ENCODE measurements at regions not wholly inside any gene's neighbourhood (a gene's known extent, or its start where the extent isn't known, plus 50 kb on each side); places are given as distances from the start of the nearest gene placed in this dataset.
A peak's percentile ranks its signal among the peaks of the same experiment; 100 is the strongest.
"Not testable (repeated sequence)": the region's sequence is repeated elsewhere in the genome, so short reads cannot be mapped to it uniquely, and the experiment has no call there.

GRCh38 chr1:117314951-117315350, 52.3 kb upstream of the MAN1A2 start:
- not testable (repeated sequence) for DNase-seq

DNA sequence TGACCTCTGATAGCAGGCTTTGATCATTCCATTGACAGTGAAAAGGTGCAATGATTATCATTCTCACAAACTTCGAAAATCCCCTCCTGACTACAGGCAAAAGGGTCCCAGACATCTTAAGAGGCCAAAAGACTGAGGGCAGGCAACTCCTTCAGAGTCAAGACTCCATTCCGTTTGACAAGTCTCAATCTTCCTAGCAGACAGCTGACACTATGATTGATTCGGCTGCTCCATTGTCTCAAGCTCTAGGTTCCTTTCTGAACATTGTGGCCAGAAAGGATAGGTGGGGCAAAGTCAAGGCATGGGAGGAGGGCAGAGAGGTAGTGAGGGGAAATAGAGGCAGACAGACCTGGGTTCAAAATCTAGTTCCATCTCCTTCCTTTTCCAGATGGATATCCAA, 53.7 kb upstream of the MAN1A2 start:
- no peak for DNase-seq

DNA sequence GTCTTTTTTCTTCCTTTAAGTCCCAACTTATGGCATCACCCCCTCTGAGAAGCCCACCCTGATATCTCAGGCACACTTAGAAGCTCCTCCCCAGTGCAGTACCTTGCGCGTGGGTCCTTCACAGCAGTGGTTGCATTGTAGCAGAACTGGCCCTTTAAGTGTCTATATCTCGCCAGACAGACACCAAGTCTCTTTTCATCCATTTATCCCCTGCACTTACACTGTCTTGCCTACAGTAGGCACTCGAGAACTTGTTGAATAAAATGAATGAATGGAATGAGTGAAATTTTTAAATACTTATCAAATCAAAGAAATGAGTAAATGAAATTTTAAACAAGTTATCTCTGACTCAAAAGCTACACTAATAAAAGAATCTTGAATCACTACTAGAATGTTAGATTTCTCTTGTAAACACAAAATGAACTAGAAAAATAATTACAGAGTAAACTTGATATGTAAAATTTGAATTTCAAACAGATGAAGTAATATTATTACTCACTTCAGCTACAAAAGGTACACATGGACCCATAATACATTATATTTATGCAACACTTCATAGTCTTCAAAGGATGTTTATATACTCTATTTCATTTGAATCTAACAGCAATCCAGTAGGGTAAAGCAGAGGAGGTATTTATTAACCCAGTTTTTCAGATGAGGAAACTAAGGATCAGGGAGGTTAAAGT, 54.7 kb upstream of the MAN1A2 start:
- DNase-seq, result no peak

GRCh38 chr1:117308311-117308916, 58.8 kb upstream of the MAN1A2 start:
- DNase-seq, result peak; percentile 22

DNA sequence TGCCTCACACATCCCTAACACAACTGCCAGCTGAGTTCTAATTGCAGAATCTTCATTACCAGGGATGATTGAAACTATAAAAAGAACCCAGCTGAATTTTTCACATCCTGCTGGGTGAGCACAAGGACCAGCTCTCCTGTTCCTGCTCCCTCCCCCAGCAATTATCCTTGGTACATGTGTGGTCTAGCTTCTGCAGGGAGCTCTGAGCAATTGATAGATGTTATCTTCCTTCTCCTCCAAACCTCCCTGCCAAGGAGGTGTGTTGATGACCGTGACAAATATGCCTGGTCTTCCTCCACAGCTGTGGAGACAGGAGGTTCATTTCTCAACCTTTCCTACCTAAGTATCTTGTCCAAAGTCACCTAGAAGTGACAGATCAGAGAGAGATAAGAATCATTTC, 65.3 kb upstream of the MAN1A2 start:
- DNase-seq, result no peak

GRCh38 chr1:117300183-117300582, 67.1 kb upstream of the MAN1A2 start:
- not testable (repeated sequence) for DNase-seq

DNA sequence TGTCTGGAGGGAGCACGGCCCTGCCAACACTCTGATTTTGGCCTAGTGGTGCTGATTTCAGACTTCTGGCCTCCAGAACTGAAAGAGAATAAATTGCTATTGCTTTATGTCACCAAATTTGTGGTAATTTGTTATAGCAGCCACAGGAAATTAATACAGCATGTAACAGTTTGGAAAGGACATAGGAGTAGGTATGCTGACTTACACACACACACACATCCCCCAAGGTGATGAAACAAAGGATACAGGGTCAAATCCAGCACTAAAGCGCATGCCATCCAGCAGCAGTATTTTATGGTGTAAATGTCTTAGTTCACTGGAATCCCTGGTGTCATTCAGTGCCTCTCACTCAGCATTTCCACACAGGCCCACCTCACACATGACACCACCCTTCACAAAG, 72.2 kb upstream of the MAN1A2 start:
- no peak for DNase-seq

DNA sequence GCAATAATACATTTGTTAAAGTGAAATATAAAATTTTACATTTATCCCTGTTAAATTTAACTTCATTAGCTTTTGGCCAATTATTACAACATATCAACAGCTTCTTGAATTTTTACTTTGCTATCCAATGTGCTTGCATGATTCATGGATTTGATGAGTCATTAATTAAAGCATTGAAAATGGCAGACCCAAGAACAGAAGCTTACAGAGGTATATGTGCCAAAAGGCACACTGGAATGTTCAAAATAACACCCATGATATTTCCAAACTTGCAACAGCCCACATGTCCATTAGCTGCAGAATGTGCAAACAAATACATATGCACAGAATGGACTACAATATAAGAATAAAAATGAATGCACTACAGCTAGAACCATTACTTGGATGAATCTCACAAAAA, 76.4 kb upstream of the MAN1A2 start:
- DNase-seq, result no peak

DNA sequence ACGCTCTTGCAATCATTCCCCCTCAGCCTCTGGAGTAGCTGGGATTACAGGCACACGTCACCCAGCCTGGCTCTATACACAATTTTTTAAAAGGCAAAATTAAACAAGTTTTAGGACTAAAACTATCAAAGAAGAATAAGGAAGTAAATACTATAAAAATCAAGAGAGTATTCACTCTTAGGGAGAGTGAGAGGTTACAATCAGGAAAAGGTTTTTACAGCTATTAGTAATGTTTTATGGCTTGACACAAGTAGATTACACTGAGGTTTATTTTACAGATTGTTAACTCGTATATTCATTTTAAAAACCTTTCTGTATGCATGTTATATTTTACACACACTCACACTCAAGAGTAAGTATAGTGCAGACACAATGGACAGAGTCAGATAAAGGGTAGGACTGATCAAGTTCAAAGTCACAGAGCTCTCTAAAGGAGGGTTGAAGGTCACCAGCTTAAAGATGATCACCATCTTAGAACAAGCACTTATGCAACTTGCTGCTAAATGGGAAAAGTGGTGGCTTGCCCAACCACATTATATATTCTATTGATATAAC, 77.9 kb upstream of the MAN1A2 start:
- no peak for DNase-seq

- DNase-seq, result no peak
These were observed 75.8 kb upstream of the VTCN1 start for GRCh38 chr1:117286562-117286961.

DNA sequence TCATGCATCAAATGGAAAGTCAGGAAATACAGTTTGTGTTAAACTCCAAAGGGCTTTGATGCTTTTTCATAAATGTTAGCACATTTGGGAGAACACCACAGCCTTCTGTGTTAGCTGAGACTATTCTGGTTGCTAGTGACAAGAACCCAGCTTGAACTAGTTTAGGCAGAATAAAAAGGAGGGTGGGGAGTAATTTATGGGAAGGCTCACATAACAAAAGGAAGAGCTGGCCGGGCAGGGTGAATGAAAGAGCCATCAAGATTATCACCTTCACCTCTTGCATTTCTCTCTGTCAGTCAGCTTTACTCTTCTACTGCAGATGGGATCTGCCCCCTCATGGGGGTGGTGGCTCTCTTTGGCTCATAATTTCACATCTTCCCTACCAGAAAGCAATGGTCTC, 75.4 kb upstream of the VTCN1 start:
- DNase-seq, result no peak

DNA sequence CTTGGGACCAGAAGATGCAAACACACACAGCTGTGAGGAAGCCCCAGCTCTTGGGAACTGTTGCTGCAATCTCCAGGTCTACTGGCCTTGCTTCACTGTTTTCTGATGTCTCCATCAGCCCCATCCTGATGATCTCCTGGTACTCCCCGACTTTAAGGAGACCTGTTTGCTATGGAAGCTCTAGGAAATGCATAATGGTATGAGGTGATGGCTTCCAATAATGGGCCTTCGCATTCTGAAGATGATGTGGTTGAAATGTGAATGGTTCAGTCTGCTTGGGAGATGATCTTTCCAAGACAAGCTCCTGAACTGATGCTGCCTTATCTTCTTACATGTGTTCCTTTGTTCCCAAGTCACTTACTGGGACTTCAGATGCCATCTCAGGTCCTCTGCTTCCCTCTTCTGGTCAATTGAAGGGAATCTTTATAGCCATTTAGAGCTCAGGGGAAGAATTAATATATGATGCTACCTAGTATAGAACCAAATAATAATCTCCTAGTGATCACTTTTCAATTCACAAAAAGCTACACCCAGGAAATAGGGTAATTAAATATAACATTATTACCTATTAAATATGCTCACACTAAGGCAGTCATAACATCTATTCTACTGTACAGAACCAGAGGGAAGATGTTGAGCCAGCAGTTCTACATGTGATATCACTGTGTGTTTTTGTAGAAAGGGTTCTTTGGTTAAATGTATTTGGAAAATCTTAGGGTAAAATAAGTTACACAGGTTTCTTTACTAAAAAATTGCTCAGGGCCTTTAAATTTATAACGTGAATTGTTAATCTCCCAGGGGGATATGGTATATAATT, 73.9 kb upstream of the VTCN1 start:
- peak; percentile 86 for DNase-seq

GRCh38 chr1:117278531-117278930, 67.8 kb upstream of the VTCN1 start:
- no peak for DNase-seq

DNA sequence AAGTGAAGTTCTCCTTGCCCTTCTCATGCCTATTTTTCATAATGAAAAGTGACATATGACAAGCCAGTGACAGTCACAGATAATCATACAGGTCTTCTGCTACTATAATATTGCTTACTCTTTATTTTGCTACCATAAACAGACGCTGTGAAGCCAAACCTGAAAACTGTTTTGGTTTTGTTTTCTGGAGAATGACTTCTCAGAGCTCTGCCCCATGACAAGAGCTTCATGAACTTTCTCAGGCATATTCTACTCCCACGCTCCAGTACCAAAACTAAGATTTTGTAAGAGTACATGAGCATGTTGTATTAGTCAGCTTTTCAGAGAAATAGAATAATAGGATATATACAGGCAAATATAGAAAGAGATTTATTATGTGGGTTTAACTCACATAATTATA, 64.3 kb upstream of the VTCN1 start:
- DNase-seq, result no peak

DNA sequence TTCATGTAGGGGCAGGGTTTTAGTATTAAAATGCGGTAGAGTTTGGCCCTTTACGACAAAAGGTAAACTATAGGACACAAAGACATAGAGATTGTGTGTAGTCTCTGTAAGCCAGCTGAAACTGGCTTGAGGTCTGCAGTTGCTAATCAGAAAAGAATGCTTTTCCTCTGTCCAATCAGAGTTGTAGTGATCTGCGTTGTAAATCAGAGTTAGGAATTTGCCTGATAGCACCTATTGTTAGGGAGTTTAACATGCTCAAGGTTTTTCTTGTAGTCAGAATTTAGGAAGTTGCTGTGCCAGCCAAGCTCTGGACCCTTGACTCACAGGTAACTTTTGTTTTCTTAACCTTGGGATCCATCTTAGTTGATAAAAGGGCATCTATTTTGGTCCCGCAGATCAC, 61.2 kb upstream of the VTCN1 start:
- no peak for DNase-seq

GRCh38 chr1:117271129-117271528, 60.4 kb upstream of the VTCN1 start:
- no peak for DNase-seq

DNA sequence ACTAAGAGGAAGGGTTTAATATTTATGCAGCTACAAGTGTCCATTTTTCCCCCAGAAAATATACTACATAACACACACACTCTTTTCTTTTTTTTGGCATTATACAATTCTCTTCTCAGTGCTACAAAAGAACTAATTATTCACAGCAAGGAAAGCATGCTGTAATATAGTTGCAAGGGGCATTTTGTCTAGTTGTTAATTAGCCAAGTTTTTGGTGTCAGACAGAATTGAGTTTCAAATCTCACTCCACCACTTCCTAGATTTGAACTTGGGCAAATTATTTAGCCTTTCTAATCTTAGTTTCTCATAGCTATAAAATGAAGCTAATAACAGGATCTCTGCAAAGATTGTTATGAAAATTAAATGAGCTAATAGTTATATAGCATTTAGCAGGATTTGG, 60.0 kb upstream of the VTCN1 start:
- DNase-seq, result no peak

DNA sequence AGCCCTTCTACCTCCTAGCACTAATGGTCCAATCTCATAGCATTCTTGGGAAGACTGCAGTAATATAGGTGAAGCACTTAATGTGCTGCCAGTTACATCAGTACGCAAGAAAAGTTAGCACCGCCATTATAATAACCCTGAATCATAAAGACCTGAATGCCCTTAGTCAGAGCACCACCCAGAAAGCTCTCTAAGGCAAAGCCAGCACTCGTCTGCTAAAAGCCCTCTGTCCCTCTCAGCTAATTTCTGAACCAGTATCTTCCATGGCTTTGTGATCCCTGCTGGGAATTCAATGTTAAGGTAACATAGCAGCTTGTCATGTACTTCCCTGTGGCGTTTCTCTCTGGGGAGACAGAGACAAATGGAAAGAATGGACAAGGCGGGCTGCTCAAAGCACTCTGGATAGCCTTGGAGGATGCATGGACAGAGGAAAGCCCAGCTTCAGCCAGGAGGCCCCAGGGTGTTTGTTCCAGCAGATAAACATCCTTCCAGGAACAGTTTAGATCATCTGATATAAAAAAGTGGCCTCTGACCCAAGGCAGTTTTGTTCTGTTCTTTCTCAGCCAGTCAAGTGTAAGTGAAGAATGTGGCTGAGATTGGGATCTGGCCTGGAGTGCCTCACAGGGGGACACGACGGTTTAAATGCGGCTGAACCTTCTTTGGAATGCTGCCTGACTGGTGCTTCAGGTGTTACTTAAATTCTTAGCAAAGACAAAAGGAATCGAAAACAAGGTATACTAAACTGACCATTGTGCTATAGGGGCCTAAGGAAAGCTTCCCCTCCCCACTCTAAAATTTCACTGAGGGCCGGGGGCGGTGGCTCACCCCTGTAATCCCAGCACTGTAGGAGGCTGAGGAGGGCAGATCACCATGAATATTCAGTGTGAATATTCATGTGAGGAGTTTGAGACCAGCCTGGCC, 58.1 kb upstream of the VTCN1 start:
- DNase-seq, result no peak

- DNase-seq, result no peak
These were observed 56.6 kb upstream of the VTCN1 start for GRCh38 chr1:117267232-117267774.

GRCh38 chr1:117262976-117263375, 52.2 kb upstream of the VTCN1 start:
- DNase-seq, result no peak

GRCh38 chr1:117261424-117261785, 50.7 kb upstream of the VTCN1 start:
- no peak for DNase-seq

DNA sequence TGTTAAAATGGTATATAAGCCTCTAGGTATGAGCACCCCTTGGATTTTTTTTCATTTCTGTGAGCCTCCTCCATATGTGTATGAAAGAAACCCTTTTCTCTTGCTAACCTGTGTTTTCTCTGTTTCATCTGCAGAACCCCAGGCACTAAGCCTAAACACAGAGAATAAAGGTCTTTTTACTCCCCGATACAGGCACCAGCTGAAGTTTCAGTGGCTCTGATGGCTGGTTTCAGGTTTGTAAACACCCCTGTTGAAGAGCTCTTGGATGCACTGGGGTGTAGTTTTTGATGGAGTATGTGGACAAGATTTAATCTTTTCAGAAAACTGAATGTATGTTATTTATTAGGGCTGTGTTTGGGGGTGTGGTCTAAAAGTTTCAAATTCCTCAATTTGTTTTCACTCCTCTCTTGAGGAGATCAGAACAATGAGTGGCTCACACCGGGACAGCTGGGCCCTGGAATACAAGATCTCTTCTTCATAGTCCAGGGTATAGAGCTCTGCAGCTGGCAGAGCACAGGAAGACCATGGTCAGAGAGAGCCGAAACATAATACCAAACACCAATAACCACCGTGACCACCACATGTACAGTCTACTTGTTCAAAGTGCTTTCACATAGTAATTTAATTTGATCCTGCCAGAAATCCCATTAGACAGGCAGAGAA, 50.2 kb upstream of the VTCN1 start:
- DNase-seq, result no peak
